ENCODE measurements at regions not wholly inside any gene's neighbourhood (a gene's known extent, or its start where the extent isn't known, plus 50 kb on each side); places are given as distances from the start of the nearest gene placed in this dataset.

DNA sequence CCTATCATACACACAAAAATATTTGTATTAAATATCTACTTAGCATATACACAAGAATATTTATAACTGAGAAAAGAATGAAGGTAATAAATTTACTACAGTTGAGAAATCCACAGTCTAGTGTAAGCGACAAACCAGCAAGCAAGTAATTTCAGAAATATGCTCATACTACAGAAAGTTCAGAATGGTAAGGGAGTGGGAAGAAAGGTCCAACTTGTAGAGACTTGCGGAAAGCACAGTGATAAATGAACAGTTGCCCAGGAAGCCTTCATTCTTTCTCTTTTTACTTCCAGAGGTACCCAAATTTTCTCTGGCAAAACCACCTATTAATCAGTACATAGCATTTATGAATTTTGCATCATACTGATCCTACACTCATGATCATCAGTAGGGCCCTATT, 438.1 kb upstream of the PCDH10 start:
- FAIRE-seq (no peak), DNase-seq (ENCODE audit: insufficient read length, low spot score) (no peak)
- TF ChIP-seq, protein P1, sequence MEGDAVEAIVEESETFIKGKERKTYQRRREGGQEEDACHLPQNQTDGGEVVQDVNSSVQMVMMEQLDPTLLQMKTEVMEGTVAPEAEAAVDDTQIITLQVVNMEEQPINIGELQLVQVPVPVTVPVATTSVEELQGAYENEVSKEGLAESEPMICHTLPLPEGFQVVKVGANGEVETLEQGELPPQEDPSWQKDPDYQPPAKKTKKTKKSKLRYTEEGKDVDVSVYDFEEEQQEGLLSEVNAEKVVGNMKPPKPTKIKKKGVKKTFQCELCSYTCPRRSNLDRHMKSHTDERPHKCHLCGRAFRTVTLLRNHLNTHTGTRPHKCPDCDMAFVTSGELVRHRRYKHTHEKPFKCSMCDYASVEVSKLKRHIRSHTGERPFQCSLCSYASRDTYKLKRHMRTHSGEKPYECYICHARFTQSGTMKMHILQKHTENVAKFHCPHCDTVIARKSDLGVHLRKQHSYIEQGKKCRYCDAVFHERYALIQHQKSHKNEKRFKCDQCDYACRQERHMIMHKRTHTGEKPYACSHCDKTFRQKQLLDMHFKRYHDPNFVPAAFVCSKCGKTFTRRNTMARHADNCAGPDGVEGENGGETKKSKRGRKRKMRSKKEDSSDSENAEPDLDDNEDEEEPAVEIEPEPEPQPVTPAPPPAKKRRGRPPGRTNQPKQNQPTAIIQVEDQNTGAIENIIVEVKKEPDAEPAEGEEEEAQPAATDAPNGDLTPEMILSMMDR (IDR thresholded peaks at IDR 0.05; ENCODE audit: insufficient read depth, missing control alignments): no peak

DNA sequence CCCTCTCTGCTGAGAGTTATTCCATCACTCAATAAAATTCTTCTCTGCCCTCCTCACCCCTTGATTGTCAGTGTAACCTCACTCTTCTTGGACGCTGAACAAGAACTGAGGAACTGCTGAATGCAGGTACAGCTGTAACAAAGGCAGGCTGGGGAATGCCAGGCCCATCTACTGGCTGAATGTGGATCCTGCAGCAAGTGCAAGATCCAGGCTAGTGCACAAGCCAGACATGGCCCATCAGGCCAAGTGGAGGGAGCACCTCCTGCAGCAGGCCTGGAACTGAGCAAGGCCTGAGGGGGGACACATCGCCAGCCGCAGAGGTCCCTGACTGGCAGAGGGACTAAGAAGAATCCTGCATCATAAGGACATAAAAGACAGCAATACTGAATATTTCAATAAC, 411.8 kb upstream of the PCDH10 start:
- TF ChIP-seq, protein P1 (IDR thresholded peaks at IDR 0.05; ENCODE audit: insufficient read depth, missing control alignments): no peak
- DNase-seq (ENCODE audit: insufficient read length, low spot score) (no peak), FAIRE-seq (no peak)

DNA sequence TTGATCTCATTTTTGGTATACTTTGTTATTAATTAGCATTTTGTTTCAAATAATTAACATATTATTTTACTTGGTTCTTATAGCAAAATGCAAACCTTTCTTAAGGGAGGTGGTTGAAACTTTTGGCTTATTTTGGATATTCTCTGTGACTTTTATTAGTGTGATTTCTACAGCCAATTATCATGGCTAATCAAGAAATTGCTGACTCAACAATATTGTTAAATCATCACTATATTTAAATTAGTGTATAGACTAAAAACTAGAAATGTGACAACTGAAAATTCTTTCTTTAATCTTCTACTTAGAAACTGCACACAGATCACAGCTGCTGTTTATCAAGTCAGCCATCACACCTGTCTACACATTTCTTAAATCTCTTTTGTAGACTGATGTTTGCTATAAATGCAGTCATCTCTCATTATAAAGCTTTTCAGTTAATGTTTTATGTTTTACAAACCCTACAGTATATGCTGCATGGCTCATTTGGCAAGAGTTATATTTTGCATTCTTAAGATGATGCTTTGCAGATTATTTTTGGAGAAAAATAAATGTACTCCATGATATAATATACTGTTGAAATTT, 389.8 kb upstream of the PCDH10 start:
- no peak for FAIRE-seq
- TF ChIP-seq, protein P1 (IDR thresholded peaks at IDR 0.05; ENCODE audit: insufficient read depth, missing control alignments): no peak

DNA sequence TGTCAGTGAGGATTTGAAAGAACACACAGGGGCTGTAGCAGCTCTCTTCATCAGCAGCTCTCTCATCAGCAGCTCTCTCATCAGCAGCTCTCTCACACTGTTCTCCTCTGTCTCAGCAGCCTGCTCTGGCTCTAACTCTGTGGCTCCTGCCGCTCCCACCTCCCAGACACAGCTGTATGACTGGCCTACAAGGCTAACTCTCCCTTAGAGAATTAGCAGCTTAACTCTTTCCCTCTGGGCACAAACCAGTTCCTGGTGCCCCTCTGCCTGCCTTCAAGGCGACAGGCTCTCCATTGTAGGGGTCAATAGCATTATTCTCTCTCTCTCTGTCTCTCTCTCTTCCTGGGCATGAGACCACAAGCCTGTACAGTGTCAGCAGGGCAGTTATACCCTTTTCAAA, 385.6 kb upstream of the PCDH10 start:
- TF ChIP-seq, protein P1 (IDR thresholded peaks at IDR 0.05; ENCODE audit: insufficient read depth, missing control alignments): no peak
- FAIRE-seq (no peak), DNase-seq (ENCODE audit: insufficient read length, low spot score) (no peak)

More for the DNA sequence above, 389.8 kb upstream of the PCDH10 start:
- no peak for DNase-seq (ENCODE audit: insufficient read length, low spot score)

DNA sequence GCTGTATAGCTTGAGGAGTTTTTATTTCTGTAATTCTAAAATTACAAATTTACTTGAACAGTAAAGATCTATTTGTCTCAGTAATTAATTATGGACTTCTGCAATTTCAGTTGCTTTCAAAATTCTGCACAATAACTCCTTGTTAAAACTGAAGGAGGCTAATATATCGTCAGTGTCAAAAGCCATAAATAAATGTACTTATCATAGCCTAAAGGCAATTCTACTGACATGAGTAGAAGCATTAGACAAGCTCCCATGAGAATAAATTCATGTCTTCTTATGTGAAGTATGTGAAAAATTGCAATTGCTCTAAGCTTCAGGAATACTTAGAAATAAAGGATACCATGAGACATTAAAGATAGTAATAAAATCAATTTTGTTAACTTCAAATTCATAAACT, 381.2 kb upstream of the PCDH10 start:
- TF ChIP-seq, protein P1 (IDR thresholded peaks at IDR 0.05; ENCODE audit: insufficient read depth, missing control alignments): no peak
- no peak for DNase-seq (ENCODE audit: insufficient read length, low spot score)
- no peak for FAIRE-seq

DNA sequence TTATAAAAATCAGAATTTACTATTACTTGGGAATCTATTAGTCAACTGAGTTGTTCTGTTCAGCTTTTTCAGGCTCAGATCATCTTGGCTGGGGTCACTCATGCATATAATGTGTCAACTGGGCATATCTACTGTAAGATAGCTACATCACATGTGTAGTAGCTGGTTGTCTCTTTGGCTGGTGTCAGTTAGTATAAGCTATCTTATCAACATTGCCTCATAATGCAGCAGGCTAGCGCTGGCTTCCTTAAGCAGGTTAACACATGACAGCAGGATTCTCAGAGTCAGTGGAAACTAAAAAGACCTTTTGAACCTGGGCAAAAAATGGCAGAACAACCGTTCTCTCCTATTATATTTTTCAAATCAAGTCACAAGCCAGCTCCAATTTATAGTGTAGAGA, 378.3 kb upstream of the PCDH10 start:
- FAIRE-seq (no peak), DNase-seq (ENCODE audit: insufficient read length, low spot score) (no peak)
- TF ChIP-seq, protein P1 (IDR thresholded peaks at IDR 0.05; ENCODE audit: insufficient read depth, missing control alignments): no peak

DNA sequence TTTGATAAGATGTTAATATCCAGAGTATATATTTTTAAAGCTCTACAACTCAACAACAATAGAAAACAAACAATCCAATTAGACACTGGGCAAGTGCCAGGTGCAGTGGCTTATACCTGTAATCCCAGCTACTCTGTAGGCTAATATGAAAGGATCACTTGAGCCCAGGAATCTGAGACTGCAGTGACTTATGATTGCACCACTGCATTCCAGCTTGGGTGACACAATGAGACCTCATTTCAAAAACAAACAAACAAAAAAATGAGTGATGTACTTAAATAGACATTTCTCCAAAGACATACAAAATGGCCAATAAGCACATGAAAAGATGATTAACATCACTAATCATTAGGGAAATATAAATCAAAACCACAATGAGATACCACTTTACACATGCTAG, 356.8 kb upstream of the PCDH10 start:
- FAIRE-seq (peak; percentile 38), DNase-seq (ENCODE audit: insufficient read length, low spot score) (no peak)
- TF ChIP-seq, protein P1 (IDR thresholded peaks at IDR 0.05; ENCODE audit: insufficient read depth, missing control alignments): no peak
